LoVo (cell line): ENCODE measurements at regions not wholly inside any gene's neighbourhood (a gene's known extent, or its start where the extent isn't known, plus 50 kb on each side); places are given as distances from the start of the nearest gene placed in this dataset.
"Not testable (repeated sequence)": the region's sequence is repeated elsewhere in the genome, so short reads cannot be mapped to it uniquely, and the experiment has no call there.

ENCODE experiments used
- DNase-seq: peaks from one replicate; pipeline ENCODE4 v3.0.0-alpha.2; 2016; ENCODE audit warnings: low spot score

DNA sequence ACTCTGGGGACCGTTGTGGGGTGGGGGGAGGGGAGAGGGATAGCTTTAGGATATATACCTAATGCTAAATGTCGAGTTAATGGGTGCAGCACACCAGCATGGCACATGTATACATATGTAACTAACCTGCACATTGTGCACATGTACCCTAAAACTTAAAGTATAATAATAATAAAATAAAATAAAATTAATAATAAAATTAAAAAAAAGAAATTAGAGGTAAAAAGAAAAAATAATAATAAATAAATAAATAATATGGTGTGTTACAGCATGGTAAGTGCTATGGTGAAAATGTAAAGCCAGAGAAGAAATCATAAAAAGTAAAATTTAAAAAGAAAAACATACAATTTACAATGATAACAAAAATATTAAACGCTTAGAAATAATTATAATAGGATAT lies 552.8 kb upstream of the PBX1 start:
- not testable (repeated sequence) for DNase-seq

DNA sequence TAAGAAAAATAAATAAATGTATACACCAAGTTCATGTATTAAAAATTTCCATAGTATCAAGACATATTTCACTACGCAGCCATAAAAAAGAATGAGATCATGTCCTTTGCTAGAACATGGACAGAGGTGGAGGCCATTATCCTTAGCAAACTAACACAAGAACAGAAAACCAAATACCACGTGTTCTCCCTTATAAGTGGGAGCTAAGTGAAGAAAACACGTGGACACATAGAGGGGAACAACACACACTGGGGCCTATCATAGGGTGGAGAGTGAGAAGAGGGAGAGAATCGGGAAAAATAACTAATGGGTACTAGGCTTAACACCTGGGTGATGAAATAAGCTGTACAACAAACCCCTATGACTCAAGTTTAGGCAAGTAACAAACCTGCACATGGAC lies 552.4 kb upstream of the PBX1 start:
- no peak for DNase-seq

DNA sequence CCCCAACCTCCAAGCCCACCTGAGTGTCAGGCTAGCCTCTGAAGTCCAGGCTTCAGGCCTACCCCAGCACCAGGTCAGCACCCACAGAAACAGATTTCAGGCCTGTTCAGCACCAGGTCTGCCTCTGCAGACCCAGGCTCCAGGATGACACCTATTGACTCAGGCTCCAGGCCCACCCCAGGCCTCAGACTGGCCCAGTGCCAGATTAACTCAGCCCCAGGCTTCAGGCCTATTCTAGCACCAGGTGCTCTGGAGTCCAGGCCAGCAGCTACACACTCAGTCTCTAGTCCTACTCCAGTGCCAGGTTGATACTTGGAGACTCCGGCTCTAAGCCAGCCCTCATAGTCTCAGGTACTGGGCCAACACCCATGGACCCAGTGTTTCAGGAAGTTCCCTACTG lies 541.7 kb upstream of the PBX1 start:
- DNase-seq: no peak

DNA sequence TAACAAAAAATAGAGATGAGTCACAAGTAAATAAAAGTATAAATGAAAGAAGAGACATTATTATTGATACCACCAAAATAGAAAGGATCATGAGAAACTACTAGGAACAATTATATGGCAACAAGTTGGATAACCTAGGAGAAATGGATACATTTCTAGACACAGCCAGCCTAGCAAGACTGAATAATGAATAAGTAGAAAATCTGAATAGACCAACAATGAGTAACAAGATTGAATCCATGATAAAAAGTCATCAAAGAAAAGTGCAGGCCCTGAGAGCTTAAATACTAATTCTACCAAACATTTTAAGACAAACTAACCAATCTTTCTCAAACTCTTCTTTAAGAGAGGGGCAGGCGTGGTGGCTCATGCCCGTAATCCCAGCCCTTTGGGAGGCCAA lies 538.6 kb upstream of the PBX1 start:
- no peak for DNase-seq

DNA sequence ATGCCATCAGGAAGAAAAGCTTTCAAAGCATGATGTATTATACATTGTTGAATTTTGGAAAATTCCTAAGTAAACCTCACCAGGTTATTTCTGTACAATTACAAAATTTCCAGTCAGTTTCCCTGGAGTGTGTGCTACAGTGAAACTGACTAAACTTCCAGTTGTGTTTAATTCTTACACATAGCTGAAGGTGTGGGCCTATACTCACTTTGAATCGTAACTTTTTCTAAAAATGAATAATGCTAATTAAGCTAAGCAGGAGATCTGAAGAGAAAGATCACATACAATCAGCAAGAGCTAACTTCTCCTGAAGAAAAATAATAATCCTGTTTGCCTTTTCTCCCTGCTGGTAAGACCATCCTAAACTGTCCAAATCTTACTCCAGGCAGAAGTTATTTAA lies 537.2 kb upstream of the PBX1 start:
- no peak for DNase-seq

DNA sequence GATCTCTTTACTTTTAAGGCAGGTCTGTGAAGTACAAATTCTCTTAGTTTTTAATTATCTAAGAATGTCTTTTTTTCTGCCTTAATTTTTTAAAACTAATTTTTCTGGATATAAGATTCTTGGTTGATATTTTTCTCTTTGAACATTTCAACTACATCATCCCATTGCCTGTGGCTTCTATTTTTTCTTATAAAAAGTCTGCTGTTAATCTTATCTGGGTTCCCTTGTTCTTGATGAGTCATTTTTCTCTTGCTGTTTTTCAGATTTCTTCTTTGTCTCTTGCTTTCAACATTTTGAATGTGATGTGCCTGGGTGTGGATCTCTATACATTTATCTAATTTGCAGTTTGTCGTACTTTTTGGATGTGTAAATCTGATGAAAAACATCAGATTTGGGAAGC lies 525.2 kb upstream of the PBX1 start:
- DNase-seq: no peak

DNA sequence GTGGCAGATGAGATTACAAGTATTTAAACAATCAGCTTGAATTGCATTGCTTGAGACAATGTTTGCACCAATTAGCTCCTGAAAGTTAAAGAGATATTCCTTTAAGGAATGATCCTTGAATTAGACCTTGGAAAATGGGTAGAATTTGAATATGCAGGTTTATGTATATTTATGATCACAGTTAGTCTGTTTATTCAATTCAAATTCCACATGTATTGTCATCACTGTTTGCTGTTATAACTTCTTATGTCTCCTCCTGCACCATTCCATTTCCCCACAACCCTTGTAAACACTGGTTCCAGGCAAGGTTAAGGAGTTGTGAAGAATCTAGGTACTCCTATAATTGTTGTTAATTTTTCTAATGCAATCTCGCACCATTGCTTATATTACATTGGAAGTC lies 518.2 kb upstream of the PBX1 start:
- DNase-seq: no peak

DNA sequence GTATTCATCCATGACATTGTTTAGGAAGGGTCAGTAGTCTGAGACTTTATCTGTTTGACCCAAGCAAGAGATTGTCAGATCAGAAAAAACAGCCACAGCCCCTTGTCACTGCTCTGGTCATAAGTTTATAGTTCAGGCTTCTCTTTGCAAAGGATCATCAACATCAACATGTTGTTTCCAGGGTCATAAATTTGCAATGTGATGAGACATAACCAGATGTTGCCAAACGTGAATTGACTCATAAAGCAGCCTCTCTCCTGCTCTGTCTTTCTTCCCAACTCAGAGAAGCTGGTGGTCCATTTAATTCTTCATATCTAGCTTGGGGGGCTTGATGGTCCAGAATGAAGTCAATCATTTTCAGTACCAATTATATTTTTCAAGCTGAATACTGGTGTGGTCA lies 507.2 kb upstream of the PBX1 start:
- no peak for DNase-seq

DNA sequence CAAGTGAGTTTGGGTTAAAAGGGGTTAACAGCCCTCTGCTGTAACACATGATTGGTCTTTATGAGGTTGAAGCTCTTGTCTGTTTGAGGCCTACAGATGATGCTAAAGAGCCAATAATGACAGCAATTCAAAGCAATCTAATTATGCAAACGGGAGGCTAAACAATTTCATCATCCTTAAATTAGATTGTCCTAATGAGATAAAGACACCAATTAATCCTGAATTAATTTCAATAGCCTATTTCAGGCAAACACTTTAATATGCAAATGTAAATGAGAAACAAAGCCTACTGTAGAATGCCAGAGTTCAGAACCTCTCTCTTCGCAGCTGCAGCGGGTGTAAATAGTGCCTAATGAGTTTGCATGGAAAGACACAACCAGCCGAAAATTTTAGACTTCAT lies 504.7 kb upstream of the PBX1 start:
- DNase-seq: no peak

DNA sequence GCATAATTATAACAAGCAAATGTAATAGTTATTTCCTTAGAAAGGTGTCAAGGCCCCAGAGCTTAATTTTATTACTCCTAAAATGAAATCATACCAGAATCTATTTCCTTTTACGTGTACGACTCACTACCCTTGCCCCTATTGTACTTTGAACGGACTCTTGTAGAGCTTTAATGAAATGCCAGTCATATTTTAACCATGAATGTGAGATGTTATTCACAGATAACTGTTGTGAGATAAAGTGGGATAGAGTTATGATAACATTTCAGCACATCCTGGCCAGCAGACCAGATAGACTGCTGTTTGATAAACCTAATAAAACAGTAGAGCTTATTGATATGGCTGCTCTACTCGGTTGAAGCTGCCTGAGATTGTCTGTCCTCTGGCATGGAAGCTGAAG lies 500.8 kb upstream of the PBX1 start:
- peak; percentile 67 for DNase-seq

DNA sequence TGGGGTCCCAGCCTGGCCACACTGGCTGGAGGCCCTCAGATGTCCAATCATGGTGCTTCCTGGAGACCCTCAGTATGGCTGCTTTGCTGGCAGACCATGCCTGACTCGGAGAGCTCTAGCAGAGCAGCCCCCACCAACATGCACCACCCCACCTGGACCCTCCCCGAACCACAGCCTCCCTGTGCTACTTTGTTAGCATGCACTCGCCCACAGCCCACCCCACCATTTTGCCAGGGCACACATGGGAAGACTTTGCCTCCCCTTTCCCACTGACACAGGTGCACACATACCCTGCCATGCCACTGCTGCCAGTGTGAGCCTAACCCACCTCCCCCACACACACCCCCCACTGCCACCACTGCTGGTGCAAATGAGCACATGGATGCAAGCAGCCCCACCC lies 497.5 kb upstream of the PBX1 start:
- no peak for DNase-seq

DNA sequence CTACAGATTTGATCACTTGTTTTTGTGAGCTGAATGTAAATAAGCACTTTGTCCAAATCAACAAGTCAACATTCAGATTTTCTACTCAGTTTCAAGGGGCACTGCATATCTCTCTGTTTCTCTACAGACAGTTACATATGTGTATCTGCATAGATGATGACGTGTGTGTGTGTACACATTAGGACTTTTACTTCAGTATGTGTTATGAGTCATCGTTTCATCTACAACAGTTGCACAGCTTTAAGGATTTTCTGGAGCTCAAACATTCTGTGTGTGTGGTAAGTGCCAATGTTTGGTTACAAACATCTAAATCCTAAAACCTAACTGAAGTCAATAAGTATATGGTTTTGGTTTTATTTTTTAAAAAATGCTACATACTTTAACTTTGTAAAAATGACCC lies 494.5 kb upstream of the PBX1 start:
- no peak for DNase-seq

DNA sequence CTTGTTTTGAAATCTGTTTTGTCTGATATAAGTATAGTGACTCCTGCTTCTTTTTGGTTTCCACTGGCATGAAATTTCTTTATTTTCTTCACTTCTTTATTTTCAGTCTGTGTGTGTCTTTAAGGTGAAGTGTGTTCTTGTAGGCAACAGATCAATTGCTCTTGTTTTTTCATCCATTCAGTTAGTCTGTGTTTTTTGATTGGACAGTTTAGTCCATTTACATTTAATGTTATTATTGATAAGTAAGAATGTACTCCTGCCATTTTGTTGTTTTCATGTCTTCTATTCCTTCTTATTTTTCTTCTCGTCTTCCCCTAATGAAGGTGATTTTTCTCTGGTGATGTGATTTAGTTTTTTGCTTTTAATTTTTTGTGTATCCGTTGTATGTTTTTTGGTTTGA lies 487.7 kb upstream of the PBX1 start:
- no peak for DNase-seq

DNA sequence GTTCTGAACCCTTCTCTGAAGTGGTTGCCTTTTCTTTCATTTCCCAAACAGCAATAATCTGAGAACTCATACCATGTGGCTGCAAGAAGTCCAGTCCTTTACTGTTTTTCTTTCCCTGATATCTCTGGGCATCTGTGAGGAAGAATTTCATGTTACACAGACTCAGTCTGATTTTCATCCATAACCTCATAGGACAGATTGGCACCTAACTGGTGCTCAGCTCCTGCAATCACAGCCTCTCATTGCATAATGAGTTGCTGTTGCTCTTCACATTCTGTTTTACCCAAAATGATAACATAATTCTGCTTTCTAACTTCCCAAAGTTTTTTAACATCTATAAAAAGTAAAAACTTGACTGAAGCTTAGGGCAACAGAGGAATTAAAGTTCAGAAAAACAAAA lies 472.2 kb upstream of the PBX1 start:
- no peak for DNase-seq

DNA sequence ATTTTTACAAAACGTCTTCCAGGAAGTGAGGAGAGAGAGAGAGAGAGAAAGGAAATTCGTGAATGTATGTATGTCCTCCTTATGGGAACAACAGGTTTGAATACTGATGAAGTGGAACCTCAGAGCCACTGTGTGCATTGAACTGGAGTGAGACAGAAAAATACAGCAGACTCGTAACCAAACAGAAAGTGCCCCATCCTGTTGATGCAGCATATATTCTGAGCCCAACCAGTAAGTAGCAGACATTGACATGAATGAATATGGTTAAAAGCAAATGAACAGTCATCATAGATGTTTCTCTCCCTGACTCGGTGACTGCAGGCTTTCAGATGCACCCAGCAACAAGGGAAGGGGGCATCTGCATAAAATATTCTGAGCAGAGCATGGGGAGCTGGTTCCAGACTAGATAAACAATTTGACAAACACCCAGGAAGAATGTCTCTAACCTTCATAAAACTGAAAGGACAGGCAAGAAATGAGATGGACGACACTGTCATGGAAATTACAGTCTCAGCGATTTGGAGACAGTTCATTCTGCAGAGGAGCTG lies 471.0 kb upstream of the PBX1 start:
- DNase-seq: no peak

DNA sequence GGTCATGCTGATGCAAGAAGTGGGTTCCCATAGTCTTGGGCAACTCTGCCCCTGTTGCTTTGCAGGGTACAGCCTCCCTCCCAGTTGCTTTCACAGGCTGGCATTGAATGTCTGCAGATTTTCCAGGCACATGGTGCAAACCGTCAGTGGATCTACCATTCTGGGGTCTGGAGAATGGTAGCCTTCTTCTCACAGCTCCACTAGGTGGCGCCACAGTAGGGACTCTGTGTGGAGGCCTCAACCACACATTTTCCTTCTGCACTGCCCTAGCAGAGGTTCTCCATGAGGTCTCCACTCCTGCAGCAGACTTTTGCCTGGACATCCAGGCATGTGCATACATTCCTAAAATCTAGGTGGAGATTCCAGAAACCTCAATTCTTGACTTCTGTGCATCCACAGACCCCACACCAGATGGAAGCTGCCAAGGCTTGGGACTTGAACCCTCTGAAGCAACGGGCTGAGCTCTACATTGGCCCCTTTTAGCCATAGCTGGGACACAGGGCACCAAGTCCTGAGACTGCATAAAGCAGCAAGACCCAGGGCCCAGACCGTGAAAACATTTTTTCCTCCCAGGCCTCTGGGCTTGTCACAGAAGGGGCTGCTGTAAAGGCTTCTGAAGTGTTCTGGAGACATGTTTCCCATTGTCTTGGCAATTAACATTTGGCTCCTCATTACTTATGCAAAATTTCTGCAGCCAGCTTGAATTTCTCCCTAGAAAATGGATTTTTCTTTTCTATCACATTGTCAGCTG lies 466.2 kb upstream of the PBX1 start:
- DNase-seq: no peak

DNA sequence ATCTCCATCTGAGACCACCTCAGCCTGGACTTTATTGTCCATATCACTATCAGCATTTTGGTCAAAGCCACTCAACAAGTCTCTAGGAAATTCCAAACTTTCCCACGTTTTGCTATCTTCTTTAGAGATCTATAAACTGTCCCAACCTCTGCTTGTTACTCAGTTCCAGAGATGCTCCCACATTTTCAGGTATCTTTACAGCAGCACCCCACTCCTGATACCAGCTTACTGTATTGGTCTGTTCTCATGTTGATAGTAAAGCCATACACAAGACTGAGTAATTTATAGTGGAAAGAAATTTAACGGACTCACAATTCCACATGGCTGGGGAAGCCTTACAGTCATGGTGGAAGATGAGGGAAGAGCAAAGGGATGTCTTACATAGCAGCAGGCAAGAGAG lies 465.4 kb upstream of the PBX1 start:
- no peak for DNase-seq

DNA sequence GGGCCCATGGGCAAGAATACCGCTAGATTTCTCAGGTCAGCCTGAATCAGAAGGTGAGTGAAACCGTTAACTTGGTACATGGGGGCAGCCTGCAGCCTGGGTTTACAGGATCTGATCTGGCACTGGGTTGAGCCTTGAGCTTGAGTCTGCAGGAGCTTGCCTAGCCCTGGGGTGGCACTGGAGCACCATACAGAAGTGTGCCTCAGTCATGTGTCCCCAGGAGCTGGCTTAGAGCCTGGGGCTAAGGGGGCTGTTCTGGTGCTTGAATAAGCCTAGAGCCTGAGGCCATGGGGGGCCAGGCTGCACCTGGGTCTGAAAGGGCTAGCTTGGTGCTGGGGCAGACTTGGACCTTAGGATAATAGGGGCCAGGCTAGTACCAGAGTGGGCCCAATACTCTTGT lies 457.2 kb upstream of the PBX1 start:
- DNase-seq: no peak

DNA sequence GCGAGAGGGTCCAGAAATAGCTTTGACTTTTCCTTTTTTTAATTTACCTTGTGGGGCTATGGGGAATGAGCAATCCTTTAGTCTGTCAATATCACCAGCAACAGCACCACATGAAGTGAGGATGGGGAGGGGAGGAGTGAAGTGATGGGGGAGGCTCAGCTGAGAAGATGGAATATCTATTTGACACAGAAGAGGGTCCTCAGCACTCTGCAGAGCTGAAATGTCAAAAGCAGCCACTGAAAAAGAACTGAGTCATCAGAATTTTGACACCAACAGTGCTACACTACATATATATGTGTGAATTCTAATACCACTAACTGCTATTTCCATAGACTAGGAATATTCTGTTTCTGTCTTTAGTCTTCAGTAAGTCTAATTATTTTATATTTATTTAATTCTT lies 427.0 kb upstream of the PBX1 start:
- DNase-seq: no peak

DNA sequence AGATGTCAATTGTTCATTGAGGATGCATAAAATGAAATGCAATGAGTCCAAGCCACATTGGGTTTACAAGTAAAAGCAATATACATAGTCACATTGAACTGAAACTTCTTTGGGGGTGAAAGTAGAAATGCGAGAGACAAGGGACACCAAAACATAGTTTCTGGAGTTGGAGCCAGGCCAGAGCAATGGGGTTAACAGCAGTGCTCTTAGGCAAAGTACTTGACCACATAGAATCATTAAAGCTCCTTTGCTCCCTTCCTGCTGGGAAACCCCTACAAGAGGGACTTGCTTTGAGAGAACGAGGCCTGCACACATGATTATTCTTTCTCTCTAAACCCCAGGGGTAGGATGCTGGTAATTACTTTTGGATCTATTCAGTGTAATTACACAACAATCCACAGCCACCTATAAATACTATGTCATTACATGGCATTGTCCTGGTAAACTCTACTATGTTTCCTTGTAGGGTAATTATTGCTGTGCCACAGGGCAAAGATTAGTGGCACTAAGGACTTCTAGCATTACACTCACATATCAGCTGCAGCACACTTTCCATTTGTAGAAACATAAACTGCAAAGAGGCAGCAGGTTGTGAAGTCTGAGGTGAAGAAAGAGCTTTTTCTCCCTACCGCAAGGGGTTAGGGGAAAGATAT lies 421.6 kb upstream of the PBX1 start:
- no peak for DNase-seq

DNA sequence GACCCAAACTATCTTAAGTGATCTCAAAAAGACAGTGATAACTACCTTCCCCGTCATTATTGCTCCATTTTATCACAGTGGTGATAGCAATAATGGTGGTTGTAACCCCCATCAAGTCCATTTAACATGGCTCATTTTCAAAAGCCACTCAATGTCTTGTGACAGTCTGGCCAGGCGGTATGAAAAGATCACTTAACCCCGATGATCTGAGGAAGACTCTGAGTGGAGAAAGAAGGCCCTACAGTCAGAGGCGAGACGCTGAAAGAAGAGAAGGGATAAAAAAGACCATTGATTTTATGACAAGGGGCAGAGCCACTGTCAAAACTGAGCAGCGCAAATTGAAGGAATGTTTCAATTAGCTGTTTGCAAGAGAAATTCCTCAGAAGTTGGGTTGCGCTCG lies 417.2 kb upstream of the PBX1 start:
- DNase-seq: no peak

DNA sequence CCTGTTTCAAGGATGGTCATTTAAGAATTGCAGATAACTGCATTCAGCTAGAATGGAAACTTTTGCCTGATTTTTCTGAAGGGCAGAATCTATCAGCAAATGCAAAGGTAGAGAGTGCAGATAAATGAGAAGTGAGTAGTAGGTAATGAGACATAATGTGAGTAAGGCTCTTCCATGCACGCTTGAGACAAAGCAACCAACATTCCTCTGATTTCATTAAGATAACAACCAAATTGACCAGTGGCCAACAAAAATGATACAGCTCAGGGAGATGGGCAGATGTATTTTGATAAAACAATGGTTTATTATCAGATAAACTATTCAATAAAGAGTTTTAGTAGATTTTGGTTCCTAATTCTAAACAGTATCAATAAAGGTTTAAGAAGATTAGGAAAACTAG lies 404.4 kb upstream of the PBX1 start:
- no peak for DNase-seq

DNA sequence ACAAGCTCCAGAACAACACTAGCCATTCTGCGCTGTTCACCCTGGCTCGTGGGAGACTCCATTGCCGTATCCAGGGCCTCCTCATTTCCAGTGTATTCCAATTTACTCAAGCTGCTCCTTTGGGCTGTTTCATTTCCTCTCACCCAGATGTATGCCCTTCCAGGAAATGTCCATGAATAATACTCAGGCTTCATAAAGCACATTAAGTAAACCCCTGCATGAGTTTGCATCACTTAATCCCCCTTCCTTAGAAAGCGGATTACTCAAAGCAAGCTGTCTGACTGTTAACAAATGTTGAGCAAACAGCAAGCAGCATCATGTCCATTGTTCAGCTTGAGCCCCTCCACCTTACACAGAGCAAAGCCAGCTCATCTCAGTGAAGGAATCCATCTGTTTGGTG lies 403.6 kb upstream of the PBX1 start:
- DNase-seq: no peak

DNA sequence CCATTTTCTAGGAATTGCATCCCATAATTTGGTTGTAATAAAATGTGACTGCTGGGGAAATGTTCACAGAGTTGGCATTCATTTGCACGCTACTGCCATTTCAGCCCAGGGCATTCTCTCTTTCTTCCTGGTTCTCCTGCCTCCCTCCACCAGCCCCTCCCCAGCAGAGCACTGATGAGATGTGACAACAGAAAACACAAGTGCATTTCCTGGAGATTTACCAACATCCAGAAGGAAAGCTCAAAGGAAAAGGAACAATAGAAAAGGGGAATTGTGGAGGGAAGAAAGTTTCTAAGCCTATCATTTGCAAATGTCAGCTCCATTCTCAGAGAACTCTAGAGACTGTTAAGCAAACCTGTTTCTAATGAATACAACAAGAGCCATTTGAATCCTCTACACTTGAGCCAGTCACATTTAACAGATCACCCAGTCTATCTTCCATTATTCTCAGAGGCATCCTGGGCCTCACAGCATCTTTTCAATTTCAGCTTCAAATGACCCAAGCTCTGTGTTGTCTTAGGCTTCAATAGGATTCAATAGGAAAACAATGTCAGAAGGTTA lies 395.6 kb upstream of the PBX1 start:
- DNase-seq: no peak
